Colonic mucosa (tissue), 4 donors: ENCODE measurements at regions not wholly inside any gene's neighbourhood (a gene's known extent, or its start where the extent isn't known, plus 50 kb on each side); places are given as distances from the start of the nearest gene placed in this dataset.

Source experiments
- DNase-seq: peaks from one replicate; pipeline ENCODE4 v3.0.0-alpha.2; 2020
- H3K27ac ChIP-seq: fragments of 200-600 bp; one replicate; pipeline ENCODE4 v1.8.0; 2021
- H3K27me3 ChIP-seq: fragments of 200-600 bp; one replicate; pipeline ENCODE4 v1.8.0; 2021
- H3K36me3 ChIP-seq: fragments of 200-600 bp; one replicate; pipeline ENCODE4 v1.8.0; 2021
- H3K4me1 ChIP-seq: fragments of 200-600 bp; one replicate; pipeline ENCODE4 v1.8.0; 2021; ENCODE audit warnings: mild to moderate bottlenecking
- H3K4me3 ChIP-seq: fragments of 200-600 bp; one replicate; pipeline ENCODE4 v1.8.0; 2021
- H3K9ac ChIP-seq, 2 donors: one replicate each; pipeline ENCODE4 v1.7.0; 2013; ENCODE audit warnings: control low read depth in 2 of 2, low read depth in 2 of 2, low read length in 2 of 2
- H3K9me3 ChIP-seq: fragments of 200-600 bp; one replicate; pipeline ENCODE4 v1.8.0; 2021
- CTCF ChIP-seq: fragments of 200-600 bp; IDR thresholded peaks from one replicate; pipeline ENCODE4 v1.8.0; 2022; ENCODE audit warnings: antibody characterized with exemption, mild to moderate bottlenecking
- intact Hi-C: fragments of 100-400 bp; cut with DNase I; formaldehyde crosslinking; loops from one replicate; pipeline ENCODE4 v1.14.1; 2022
- donor health status: healthy.
- donor health status: DM: no; HTN: no; CAD: no.
- donor health status: DM: no; HTN: no; CAD: no.

- intact Hi-C loops = no loop called here
- Histone ChIP-seq H3K9me3 (no peaks in the 10 kb centered on the region), H3K4me3 (no peak overlapping the region), H3K4me1 (no peaks in the 10 kb centered on the region), H3K27me3 (no peaks in the 10 kb centered on the region), H3K36me3 (no peaks in the 10 kb centered on the region), H3K27ac (no peak overlapping the region), H3K9ac (no peak overlapping the region)
- DNase-seq = no peak
- TF ChIP-seq CTCF = no peak
Measured at GRCh38 chr12:115760231-115760630, 517.3 kb downstream of the MED13L start.

- no peaks in the 10 kb centered on the region for H3K4me1 ChIP-seq
- no peaks in the 10 kb centered on the region for H3K36me3 ChIP-seq
- H3K27ac ChIP-seq = no peak overlapping the region
- no peak for DNase-seq
- no peaks in the 10 kb centered on the region for H3K27me3 ChIP-seq
- no peak for TF ChIP-seq CTCF
- intact Hi-C loops = loop anchor here (10.0 kb wide), 1 partner anchor 134 kb away; no protein-coding TSS in a partner anchor
- H3K4me3 ChIP-seq = no peak overlapping the region
- no peaks in the 10 kb centered on the region for H3K9me3 ChIP-seq
- no peak overlapping the region for H3K9ac ChIP-seq
Measured at GRCh38 chr12:115758877-115759620, 518.4 kb downstream of the MED13L start.

- no peaks in the 10 kb centered on the region for H3K27me3 ChIP-seq
- TF ChIP-seq CTCF = no peak
- H3K27ac ChIP-seq = no peak overlapping the region
- H3K4me1 ChIP-seq = no peaks in the 10 kb centered on the region
- H3K9me3 ChIP-seq = no peaks in the 10 kb centered on the region
- no peaks in the 10 kb centered on the region for H3K36me3 ChIP-seq
- intact Hi-C loops = loop anchor here (10.0 kb wide), 1 partner anchor 133 kb away; no protein-coding TSS in a partner anchor
- DNase-seq = no peak
- no peak overlapping the region for H3K9ac ChIP-seq
- no peak overlapping the region for H3K4me3 ChIP-seq
Measured at GRCh38 chr12:115758183-115758582, 519.3 kb downstream of the MED13L start.

GRCh38 chr12:115756804-115757203 is 520.7 kb downstream of the MED13L start:
- Histone ChIP-seq H3K9me3 (no peaks in the 10 kb centered on the region), H3K4me1 (no peaks in the 10 kb centered on the region), H3K36me3 (no peaks in the 10 kb centered on the region), H3K4me3 (no peak overlapping the region), H3K27ac (no peak overlapping the region), H3K9ac (no peak overlapping the region), H3K27me3 (no peaks in the 10 kb centered on the region)
- no peak for DNase-seq
- no peak for TF ChIP-seq CTCF
- intact Hi-C loops = loop anchor here (10.0 kb wide), 1 partner anchor 132 kb away; no protein-coding TSS in a partner anchor

GRCh38 chr12:115756271-115756670 is 521.2 kb downstream of the MED13L start:
- TF ChIP-seq CTCF = no peak
- no peaks in the 10 kb centered on the region for H3K9me3 ChIP-seq
- H3K36me3 ChIP-seq = no peaks in the 10 kb centered on the region
- no peak overlapping the region for H3K4me3 ChIP-seq
- H3K4me1 ChIP-seq = no peaks in the 10 kb centered on the region
- H3K27me3 ChIP-seq = no peaks in the 10 kb centered on the region
- no peak for DNase-seq
- no peak overlapping the region for H3K9ac ChIP-seq
- H3K27ac ChIP-seq = no peak overlapping the region
- intact Hi-C loops = loop anchor here (10.0 kb wide), 1 partner anchor 131 kb away; no protein-coding TSS in a partner anchor
